ENCODE measurements at regions not wholly inside any gene's neighbourhood (a gene's known extent, or its start where the extent isn't known, plus 50 kb on each side); places are given as distances from the start of the nearest gene placed in this dataset.
"Not testable (repeated sequence)": the region's sequence is repeated elsewhere in the genome, so short reads cannot be mapped to it uniquely, and the experiment has no call there.

- intact Hi-C loops (cut with DNase I), result no loop called here
- DNase-seq, result no peak
Observed at GRCh38 chr17:22512997-22513538, 820.7 kb downstream of the KCNJ18 start.

DNA sequence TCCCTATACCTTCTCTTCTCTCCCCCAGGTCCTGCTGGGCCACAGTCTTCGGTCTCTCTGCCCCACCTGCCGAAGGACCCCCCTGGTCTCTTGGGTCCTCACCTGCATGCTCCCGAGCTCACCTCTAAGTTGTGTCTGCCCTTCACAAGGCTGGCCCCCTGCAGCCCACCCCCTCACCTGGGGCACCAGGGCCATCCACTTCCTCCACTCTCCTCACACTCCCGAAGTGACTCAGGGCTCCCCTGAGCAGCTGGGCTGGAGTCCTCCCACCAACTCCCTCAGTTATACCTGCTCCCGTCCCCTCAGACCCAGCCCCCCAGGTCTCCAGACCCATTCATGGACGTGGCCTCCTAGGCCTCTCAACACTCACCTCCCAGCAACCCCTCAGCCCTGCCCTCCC lies 822.0 kb downstream of the KCNJ18 start:
- intact Hi-C loops (cut with DNase I), result no loop called here
- no peak for DNase-seq

GRCh38 chr17:22514767-22515320 lies 822.5 kb downstream of the KCNJ18 start:
- DNase-seq, result no peak
- intact Hi-C loops (cut with DNase I), result no loop called here

DNA sequence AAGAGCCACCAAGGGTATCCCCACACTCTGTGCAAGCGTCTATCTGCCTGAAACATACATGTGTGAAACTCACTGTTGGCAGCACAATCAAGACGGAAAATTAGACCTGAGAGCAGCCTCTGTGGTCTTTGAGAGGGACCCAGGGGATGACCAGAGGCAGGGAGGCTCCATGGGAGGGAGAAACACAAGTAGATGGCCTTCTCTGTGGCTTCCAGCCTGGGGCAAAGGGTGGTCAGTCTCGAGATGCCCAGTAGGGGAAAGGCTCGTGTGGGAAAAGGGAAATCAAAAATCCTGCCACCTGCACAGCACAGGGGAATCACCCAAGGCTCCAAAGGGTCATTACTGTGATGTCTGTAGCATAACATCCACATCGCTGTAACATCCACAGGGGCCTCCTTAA lies 823.3 kb downstream of the KCNJ18 start:
- DNase-seq, result no peak
- intact Hi-C loops (cut with DNase I), result no loop called here

GRCh38 chr17:22516861-22517636 lies 824.7 kb downstream of the KCNJ18 start:
- intact Hi-C loops (cut with DNase I), result no loop called here
- no peak for DNase-seq

DNA sequence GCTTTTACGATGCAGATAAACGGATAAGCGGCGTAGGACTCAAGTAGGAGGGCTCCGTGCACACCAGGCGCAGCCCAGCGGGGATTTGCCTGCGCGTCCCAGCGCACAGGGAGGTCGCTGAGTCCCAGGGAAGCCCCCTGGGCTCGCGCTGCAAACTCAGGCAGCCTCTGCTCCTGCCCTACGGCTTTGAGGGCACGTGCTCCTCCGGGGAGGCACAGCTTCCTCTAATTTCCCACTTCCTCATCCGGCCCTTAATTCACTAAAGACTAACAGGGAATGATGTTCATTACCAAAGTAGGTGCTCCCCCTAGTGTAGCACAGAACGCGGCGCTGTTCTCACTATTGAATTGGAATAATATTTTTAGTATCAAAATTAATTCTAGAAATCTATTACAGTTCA lies 825.4 kb downstream of the KCNJ18 start:
- no peak for DNase-seq
- intact Hi-C loops (cut with DNase I), result no loop called here

- intact Hi-C loops (cut with DNase I), result no loop called here
- DNase-seq, result no peak
Observed at GRCh38 chr17:22518185-22518584, 825.9 kb downstream of the KCNJ18 start.

DNA sequence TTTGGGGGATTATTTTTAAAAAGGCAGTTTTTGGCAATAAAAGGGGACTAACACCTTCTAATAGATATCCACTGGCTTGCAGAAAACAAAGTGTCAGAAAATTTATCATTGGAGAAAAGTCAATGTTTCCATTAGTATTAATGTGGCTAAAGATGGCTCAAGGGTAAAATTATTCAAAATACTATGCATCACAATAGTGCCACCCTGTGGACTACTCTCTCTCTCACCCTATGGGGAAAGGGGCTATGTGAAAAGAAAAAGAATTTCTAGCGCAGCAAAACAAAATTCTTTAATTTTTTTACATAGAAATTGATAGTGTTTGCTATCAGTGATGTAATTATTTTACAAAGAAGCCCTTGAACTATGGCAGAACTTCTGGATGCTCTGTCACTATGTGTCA lies 856.5 kb downstream of the KCNJ18 start:
- intact Hi-C loops (cut with DNase I); DNase-seq: not testable (repeated sequence)

DNA sequence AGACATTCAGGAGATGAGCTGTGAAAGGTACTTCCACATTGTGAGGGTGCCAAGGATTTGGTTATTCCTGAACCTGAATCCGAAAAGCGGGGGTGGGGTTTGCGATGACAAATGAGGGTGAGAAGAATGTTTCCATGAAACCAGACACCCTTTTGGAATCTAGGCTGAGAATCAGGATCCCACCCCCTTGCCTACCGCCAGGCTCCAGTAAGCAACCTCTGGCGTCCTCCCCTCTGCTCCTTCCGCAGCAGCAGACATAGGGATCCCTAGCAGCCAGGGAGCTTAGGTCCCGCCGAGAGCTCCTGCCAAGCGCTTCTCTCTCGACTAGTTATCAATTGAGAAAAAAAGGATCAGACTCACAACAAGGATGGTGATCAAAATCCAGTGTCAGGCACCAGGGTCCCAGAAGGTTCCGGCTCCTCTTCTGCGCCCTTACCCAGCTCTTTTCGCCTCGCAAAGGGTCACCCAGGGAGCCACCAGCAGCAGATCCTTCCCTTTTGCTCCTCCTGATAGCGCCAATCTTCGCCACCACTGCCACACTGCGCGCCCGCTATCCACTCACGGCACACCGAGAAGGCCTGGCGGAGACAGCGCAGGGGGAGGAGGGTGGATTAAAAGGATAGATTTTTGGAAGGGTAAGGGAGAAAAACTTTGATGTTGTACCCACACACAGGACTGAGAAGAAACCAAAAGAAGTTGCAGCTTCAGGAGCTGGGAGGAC lies 859.5 kb downstream of the KCNJ18 start:
- intact Hi-C loops (cut with DNase I), result not testable (repeated sequence)

DNA sequence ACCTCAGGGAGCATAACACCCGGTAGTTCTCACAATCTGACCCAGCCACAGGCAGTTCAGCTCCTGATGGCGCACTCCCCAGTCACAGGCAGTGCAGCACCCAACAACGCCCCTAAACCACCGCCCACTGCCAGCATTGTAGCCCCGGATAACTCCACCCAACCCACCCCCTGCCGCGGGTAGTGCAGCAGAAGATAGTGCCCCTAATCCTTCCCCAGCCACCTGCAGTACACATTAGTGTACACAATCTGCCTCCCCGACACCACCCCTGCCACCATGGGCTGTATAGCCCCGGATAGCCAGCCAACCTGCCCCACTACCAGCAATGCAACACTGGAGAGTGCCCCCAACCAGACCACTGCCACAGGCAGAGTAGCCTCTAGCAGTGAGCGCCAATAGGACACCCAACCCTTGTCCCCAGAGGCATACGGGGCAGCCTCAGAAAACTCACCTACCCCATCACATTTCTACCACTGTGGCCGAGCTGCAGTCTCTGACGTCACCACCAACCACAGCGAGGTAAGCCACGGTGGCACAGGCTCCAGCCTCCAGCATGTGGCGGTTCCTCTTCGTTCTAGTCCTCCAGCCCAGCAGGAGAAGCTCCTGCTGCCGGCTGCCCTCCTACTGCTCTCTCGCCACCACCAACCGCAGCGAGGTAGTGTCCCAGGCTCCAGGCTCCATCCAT lies 877.3 kb downstream of the KCNJ18 start:
- intact Hi-C loops (cut with DNase I), result no loop called here
- no peak for DNase-seq

More for the DNA sequence above, 859.5 kb downstream of the KCNJ18 start:
- not testable (repeated sequence) for DNase-seq

- DNase-seq, result no peak
- intact Hi-C loops (cut with DNase I), result no loop called here
Observed at GRCh38 chr17:22570144-22570845, 878.0 kb downstream of the KCNJ18 start.

DNA sequence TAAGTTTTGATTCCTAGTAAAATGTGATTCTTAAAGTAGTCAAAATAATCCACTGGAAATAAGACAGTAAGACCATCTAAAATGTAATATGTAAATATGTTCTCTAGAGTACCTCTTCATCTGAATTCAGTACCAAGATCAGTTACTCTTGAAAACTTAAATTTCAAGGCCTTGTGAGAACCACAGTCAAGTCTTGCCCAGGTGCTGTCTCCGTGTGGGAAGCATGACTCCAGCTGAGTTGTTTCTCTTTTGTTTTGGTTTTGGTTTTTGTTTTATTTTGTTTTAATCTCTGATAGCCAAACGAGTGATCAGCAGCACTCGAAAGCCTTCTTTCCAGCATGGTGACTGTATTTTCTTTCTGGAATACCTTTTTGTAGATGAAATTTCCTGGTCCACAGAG lies 907.0 kb downstream of the KCNJ18 start:
- no peak for DNase-seq
- intact Hi-C loops (cut with DNase I), result no loop called here

- intact Hi-C loops (cut with DNase I), result no loop called here
- DNase-seq, result no peak
Observed at GRCh38 chr17:22600644-22601298, 908.4 kb downstream of the KCNJ18 start.
